K562 (cell line): ENCODE measurements at regions not wholly inside any gene's neighbourhood (a gene's known extent, or its start where the extent isn't known, plus 50 kb on each side); places are given as distances from the start of the nearest gene placed in this dataset.

Experiments
- CBX2 ChIP-seq: fragments of 200-600 bp; sonication (generic); IDR thresholded peaks from one replicate; pipeline ENCODE4 v1.6.1; 2012; ENCODE audit warnings: mild to moderate bottlenecking, low read length, inconsistent platforms; ENCODE audit not compliant: insufficient read depth, poor library complexity, severe bottlenecking
- EHMT2 ChIP-seq: fragments of 450-650 bp; IDR thresholded peaks from 2 replicates; pipeline ENCODE4 v1.6.1; 2018; ENCODE audit warnings: antibody characterized with exemption
- FOXJ3 ChIP-seq: sonication (generic); formaldehyde crosslinking; IDR thresholded peaks from 2 replicates; pipeline ENCODE4 v1.4.0; 2020; ENCODE audit warnings: mild to moderate bottlenecking, missing genetic modification reagents
- HCFC1 ChIP-seq: IDR thresholded peaks from 2 replicates; pipeline ENCODE4 v1.6.1; 2012; ENCODE audit warnings: low read depth, low read length, improper control_type of control experiment
- IFI16 ChIP-seq: fragments of 250-450 bp; sonication (Bioruptor Pico); IDR thresholded peaks from 2 replicates; pipeline ENCODE4 v2.1.2; 2022; ENCODE audit warnings: mild to moderate bottlenecking, inconsistent platforms
- MXI1 ChIP-seq: IDR thresholded peaks from 2 replicates; pipeline ENCODE4 v1.6.1; 2011; ENCODE audit warnings: low read depth, mild to moderate bottlenecking, improper control_type of control experiment, low read length
- POLR2A ChIP-seq: fragments of 450-650 bp; conservative IDR thresholded peaks from 2 replicates; pipeline ENCODE4 v1.6.1; 2016
- SIRT6 ChIP-seq: IDR thresholded peaks from one replicate; pipeline ENCODE4 v1.6.1; 2012; ENCODE audit warnings: low read depth, mild to moderate bottlenecking, control low read depth, inconsistent platforms, low read length, moderate library complexity
- TBP ChIP-seq: optimal IDR thresholded peaks from 2 replicates; pipeline ENCODE3; 2011; ENCODE audit warnings: low read depth, low read length, improper control_type of control experiment
- TF ChIP-seq, protein P1 (sequence below): fragments of 450-650 bp; formaldehyde crosslinking; IDR thresholded peaks from 2 replicates; pipeline ENCODE4 v1.4.0; 2022; ENCODE audit warnings: missing genetic modification characterization
- TF ChIP-seq, protein P2 (sequence below), 3 experiments: IDR thresholded peaks in 2 of 3; conservative IDR thresholded peaks in 1 of 3; 2 replicates each; pipeline ENCODE4 v1.5.1; 2011 to 2012; ENCODE audit warnings: low read length in 3 of 3, mild to moderate bottlenecking in 3 of 3, control low read depth in 2 of 3, improper control_type of control experiment in 1 of 3, inconsistent platforms in 1 of 3, low read depth in 1 of 3, mixed read lengths in 1 of 3, moderate library complexity in 1 of 3; ENCODE audit not compliant: insufficient read depth in 2 of 3
- TF ChIP-seq, protein P3 (sequence below): sonication (generic); formaldehyde crosslinking; IDR thresholded peaks from 2 replicates; pipeline ENCODE4 v1.9.0; 2022; ENCODE audit warnings: mild to moderate bottlenecking, missing genetic modification reagents

DNA sequence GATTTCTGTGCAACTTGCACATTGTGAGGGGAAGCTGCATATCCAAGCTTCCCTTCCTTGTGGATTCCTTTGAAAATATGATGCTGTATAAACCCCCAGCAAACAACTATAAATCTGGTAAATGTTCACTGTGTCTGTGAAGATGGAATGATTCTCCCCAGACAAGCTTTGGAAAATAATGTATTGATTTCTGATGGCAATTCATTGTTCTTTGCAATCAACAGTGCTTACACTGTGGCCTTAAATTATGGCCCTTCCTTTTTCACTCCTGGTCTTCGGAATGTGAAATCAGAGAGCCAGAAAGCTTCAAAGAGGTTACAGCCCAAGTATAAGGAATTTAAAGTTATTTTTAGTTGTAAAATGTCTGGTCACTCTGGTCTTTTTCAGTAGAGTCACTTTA lies 308.8 kb downstream of the CBLN4 start:
- TF ChIP-seq SIRT6: no peak
- TF ChIP-seq CBX2: no peak
- no peak for TF ChIP-seq POLR2A
- no peak for TF ChIP-seq MXI1
- no peak for TF ChIP-seq IFI16 (CRISPR knock-in tag)
- TF ChIP-seq TBP: no peak
- TF ChIP-seq, protein P1, sequence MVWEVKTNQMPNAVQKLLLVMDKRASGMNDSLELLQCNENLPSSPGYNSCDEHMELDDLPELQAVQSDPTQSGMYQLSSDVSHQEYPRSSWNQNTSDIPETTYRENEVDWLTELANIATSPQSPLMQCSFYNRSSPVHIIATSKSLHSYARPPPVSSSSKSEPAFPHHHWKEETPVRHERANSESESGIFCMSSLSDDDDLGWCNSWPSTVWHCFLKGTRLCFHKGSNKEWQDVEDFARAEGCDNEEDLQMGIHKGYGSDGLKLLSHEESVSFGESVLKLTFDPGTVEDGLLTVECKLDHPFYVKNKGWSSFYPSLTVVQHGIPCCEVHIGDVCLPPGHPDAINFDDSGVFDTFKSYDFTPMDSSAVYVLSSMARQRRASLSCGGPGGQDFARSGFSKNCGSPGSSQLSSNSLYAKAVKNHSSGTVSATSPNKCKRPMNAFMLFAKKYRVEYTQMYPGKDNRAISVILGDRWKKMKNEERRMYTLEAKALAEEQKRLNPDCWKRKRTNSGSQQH: no peak
- no peak for TF ChIP-seq FOXJ3 (CRISPR knock-in tag)
- TF ChIP-seq, protein P2, sequence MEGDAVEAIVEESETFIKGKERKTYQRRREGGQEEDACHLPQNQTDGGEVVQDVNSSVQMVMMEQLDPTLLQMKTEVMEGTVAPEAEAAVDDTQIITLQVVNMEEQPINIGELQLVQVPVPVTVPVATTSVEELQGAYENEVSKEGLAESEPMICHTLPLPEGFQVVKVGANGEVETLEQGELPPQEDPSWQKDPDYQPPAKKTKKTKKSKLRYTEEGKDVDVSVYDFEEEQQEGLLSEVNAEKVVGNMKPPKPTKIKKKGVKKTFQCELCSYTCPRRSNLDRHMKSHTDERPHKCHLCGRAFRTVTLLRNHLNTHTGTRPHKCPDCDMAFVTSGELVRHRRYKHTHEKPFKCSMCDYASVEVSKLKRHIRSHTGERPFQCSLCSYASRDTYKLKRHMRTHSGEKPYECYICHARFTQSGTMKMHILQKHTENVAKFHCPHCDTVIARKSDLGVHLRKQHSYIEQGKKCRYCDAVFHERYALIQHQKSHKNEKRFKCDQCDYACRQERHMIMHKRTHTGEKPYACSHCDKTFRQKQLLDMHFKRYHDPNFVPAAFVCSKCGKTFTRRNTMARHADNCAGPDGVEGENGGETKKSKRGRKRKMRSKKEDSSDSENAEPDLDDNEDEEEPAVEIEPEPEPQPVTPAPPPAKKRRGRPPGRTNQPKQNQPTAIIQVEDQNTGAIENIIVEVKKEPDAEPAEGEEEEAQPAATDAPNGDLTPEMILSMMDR (IDR thresholded peaks at IDR 0.05 in 2 of 3, conservative IDR thresholded peaks at IDR 0.05 in 1 of 3; ENCODE audit: insufficient read depth in 2 of 3, low read depth in 1 of 3, low read length in 3 of 3): no peak
- TF ChIP-seq EHMT2: no peak
- TF ChIP-seq HCFC1: no peak
- TF ChIP-seq, protein P3, sequence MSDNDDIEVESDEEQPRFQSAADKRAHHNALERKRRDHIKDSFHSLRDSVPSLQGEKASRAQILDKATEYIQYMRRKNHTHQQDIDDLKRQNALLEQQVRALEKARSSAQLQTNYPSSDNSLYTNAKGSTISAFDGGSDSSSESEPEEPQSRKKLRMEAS (CRISPR knock-in tag): no peak
